Keratinocyte (primary cell): ENCODE measurements at regions not wholly inside any gene's neighbourhood (a gene's known extent, or its start where the extent isn't known, plus 50 kb on each side); places are given as distances from the start of the nearest gene placed in this dataset.

Experiments
- CTCF ChIP-seq, 3 experiments: IDR thresholded peaks in 1 of 3; conservative IDR thresholded peaks in 1 of 3; optimal IDR thresholded peaks in 1 of 3; 2 replicates in 2 of 3; 3 replicates in 1 of 3; pipeline versions ENCODE3 to v1.5.1; 2011; ENCODE audit warnings: low read length in 3 of 3, mild to moderate bottlenecking in 3 of 3, moderate library complexity in 2 of 3, control low read depth in 1 of 3, inconsistent platforms in 1 of 3; ENCODE audit not compliant: insufficient read depth in 2 of 3; ENCODE audit errors: extremely low read depth in 1 of 3
- EZH2 ChIP-seq: IDR thresholded peaks from one replicate; pipeline ENCODE4 v1.6.1; 2012; ENCODE audit warnings: inconsistent platforms, mild to moderate bottlenecking, low read length, moderate library complexity

- TF ChIP-seq CTCF (optimal IDR thresholded peaks at IDR 0.05 in 1 of 3, IDR thresholded peaks at IDR 0.05 in 1 of 3, conservative IDR thresholded peaks at IDR 0.05 in 1 of 3; ENCODE audit: extremely low read depth in 1 of 3, insufficient read depth in 2 of 3, low read length in 3 of 3) (no peak), EZH2 (no peak)
Observed at GRCh38 chr5:32507738-32508434, 63.3 kb upstream of the ZFR start.
